ENCODE measurements at regions not wholly inside any gene's neighbourhood (a gene's known extent, or its start where the extent isn't known, plus 50 kb on each side); places are given as distances from the start of the nearest gene placed in this dataset.

DNA sequence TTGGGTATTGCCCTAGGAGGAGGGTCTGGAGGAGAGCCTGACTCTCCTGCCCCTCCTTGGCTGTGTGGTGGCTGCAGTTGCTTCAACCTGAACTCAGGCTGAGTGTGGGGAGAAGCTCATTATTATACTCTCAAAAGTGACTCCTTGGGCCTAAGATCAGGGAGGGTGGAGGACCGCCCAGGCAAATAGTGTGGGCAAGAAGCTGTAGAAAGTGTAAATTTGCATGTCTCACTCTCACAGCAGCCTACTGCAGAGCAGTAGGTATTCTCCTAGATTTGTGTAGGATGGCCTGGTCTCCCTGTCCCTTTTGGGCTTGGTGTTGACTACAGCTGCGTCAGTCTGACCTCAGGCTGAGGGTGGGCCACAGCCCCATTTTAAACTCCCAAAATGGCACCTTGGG, 156.1 kb downstream of the ZNF330 start:
- no peak for TF ChIP-seq FOXA1 (IDR thresholded peaks at IDR 0.05)
- no peak for TF ChIP-seq YY1 (IDR thresholded peaks at IDR 0.05)
- TF ChIP-seq, protein P1, sequence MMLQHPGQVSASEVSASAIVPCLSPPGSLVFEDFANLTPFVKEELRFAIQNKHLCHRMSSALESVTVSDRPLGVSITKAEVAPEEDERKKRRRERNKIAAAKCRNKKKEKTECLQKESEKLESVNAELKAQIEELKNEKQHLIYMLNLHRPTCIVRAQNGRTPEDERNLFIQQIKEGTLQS (IDR thresholded peaks at IDR 0.05): no peak
- TF ChIP-seq NR2F2 (IDR thresholded peaks at IDR 0.05): no peak
- no peak for TF ChIP-seq HNF4G (IDR thresholded peaks at IDR 0.05)
- TF ChIP-seq RAD21 (IDR thresholded peaks at IDR 0.05): no peak
- TF ChIP-seq SP1 (IDR thresholded peaks at IDR 0.05): no peak
- TF ChIP-seq, protein P2, sequence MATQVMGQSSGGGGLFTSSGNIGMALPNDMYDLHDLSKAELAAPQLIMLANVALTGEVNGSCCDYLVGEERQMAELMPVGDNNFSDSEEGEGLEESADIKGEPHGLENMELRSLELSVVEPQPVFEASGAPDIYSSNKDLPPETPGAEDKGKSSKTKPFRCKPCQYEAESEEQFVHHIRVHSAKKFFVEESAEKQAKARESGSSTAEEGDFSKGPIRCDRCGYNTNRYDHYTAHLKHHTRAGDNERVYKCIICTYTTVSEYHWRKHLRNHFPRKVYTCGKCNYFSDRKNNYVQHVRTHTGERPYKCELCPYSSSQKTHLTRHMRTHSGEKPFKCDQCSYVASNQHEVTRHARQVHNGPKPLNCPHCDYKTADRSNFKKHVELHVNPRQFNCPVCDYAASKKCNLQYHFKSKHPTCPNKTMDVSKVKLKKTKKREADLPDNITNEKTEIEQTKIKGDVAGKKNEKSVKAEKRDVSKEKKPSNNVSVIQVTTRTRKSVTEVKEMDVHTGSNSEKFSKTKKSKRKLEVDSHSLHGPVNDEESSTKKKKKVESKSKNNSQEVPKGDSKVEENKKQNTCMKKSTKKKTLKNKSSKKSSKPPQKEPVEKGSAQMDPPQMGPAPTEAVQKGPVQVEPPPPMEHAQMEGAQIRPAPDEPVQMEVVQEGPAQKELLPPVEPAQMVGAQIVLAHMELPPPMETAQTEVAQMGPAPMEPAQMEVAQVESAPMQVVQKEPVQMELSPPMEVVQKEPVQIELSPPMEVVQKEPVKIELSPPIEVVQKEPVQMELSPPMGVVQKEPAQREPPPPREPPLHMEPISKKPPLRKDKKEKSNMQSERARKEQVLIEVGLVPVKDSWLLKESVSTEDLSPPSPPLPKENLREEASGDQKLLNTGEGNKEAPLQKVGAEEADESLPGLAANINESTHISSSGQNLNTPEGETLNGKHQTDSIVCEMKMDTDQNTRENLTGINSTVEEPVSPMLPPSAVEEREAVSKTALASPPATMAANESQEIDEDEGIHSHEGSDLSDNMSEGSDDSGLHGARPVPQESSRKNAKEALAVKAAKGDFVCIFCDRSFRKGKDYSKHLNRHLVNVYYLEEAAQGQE (IDR thresholded peaks at IDR 0.05): no peak
- TF ChIP-seq EGR1 (IDR thresholded peaks at IDR 0.05; ENCODE audit: low read depth in 2 of 2): no peak
- no peak for TF ChIP-seq JUND (IDR thresholded peaks at IDR 0.05)
- no peak for TF ChIP-seq HNF4A (conservative IDR thresholded peaks at IDR 0.05)
- no peak for TF ChIP-seq GABPA (IDR thresholded peaks at IDR 0.05 in 1 of 2, conservative IDR thresholded peaks at IDR 0.05 in 1 of 2)
- TF ChIP-seq FOXA2 (IDR thresholded peaks at IDR 0.05): no peak
- no peak for TF ChIP-seq RXRA (IDR thresholded peaks at IDR 0.05)
- TF ChIP-seq, protein P3, sequence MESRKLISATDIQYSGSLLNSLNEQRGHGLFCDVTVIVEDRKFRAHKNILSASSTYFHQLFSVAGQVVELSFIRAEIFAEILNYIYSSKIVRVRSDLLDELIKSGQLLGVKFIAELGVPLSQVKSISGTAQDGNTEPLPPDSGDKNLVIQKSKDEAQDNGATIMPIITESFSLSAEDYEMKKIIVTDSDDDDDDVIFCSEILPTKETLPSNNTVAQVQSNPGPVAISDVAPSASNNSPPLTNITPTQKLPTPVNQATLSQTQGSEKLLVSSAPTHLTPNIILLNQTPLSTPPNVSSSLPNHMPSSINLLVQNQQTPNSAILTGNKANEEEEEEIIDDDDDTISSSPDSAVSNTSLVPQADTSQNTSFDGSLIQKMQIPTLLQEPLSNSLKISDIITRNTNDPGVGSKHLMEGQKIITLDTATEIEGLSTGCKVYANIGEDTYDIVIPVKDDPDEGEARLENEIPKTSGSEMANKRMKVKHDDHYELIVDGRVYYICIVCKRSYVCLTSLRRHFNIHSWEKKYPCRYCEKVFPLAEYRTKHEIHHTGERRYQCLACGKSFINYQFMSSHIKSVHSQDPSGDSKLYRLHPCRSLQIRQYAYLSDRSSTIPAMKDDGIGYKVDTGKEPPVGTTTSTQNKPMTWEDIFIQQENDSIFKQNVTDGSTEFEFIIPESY (IDR thresholded peaks at IDR 0.05): no peak
- no peak overlapping the region for H3K4me3 ChIP-seq (ENCODE audit: low read depth in 1 of 3, low read length in 3 of 3)
- H3K9ac ChIP-seq (ENCODE audit: low read depth in 1 of 2, low read length in 2 of 2): no peak overlapping the region
- no peaks in the 10 kb centered on the region for H3K27me3 ChIP-seq (ENCODE audit: control insufficient read depth in 4 of 4, insufficient read depth in 4 of 4, low read length in 3 of 4)
- no peak overlapping the region for H3K27ac ChIP-seq (ENCODE audit: low read depth in 1 of 2, low read length in 2 of 2)
- DNase-seq (ENCODE audit: low spot score): no peak
- WGBS: 91% methylated on average over 2 of the region's 2 CpGs
- no peaks in the 10 kb centered on the region for H3K4me1 ChIP-seq (ENCODE audit: control insufficient read depth in 4 of 4, insufficient read depth in 4 of 4, low read length in 3 of 4)
- H3K9me3 ChIP-seq (ENCODE audit: control insufficient read depth in 4 of 4, low read length in 3 of 4): no peaks in the 10 kb centered on the region
- H3K36me3 ChIP-seq (ENCODE audit: control insufficient read depth in 4 of 4, insufficient read depth in 3 of 4, low read depth in 1 of 4, low read length in 3 of 4): no peaks in the 10 kb centered on the region

- no peaks in the 10 kb centered on the region for H3K9me3 ChIP-seq (ENCODE audit: control insufficient read depth in 4 of 4, low read length in 3 of 4)
- no peaks in the 10 kb centered on the region for H3K4me1 ChIP-seq (ENCODE audit: control insufficient read depth in 4 of 4, insufficient read depth in 4 of 4, low read length in 3 of 4)
- H3K4me3 ChIP-seq (ENCODE audit: low read depth in 1 of 3, low read length in 3 of 3): no peak overlapping the region
- WGBS: 78% methylated on average over 2 of the region's 2 CpGs
- no peaks in the 10 kb centered on the region for H3K36me3 ChIP-seq (ENCODE audit: control insufficient read depth in 4 of 4, insufficient read depth in 3 of 4, low read depth in 1 of 4, low read length in 3 of 4)
- H3K9ac ChIP-seq (ENCODE audit: low read depth in 1 of 2, low read length in 2 of 2): no peak overlapping the region
- TF ChIP-seq GABPA (IDR thresholded peaks at IDR 0.05 in 1 of 2, conservative IDR thresholded peaks at IDR 0.05 in 1 of 2): no peak
- TF ChIP-seq, protein P2 (IDR thresholded peaks at IDR 0.05): no peak
- TF ChIP-seq HNF4A (conservative IDR thresholded peaks at IDR 0.05): no peak
- TF ChIP-seq, protein P1 (IDR thresholded peaks at IDR 0.05): no peak
- no peak for TF ChIP-seq FOXA2 (IDR thresholded peaks at IDR 0.05)
- no peak for TF ChIP-seq RAD21 (IDR thresholded peaks at IDR 0.05)
- no peak for TF ChIP-seq SP1 (IDR thresholded peaks at IDR 0.05)
- DNase-seq (ENCODE audit: low spot score): no peak
- H3K27ac ChIP-seq (ENCODE audit: low read depth in 1 of 2, low read length in 2 of 2): no peak overlapping the region
- no peaks in the 10 kb centered on the region for H3K27me3 ChIP-seq (ENCODE audit: control insufficient read depth in 4 of 4, insufficient read depth in 4 of 4, low read length in 3 of 4)
Measured at GRCh38 chr4:141387299-141387698, 166.6 kb downstream of the ZNF330 start.
